K562 (cell line): ENCODE measurements at regions not wholly inside any gene's neighbourhood (a gene's known extent, or its start where the extent isn't known, plus 50 kb on each side); places are given as distances from the start of the nearest gene placed in this dataset.

Experiments
- ASH1L ChIP-seq: fragments of 450-650 bp; IDR thresholded peaks from 2 replicates; pipeline ENCODE4 v1.6.1; 2018; ENCODE audit warnings: borderline replicate concordance, mild to moderate bottlenecking, low read depth; ENCODE audit not compliant: partially characterized antibody
- CBX3 ChIP-seq, 2 experiments: IDR thresholded peaks; 1 replicate in 1 of 2; 2 replicates in 1 of 2; pipeline ENCODE4 v1.6.1; 2012; ENCODE audit warnings: inconsistent platforms in 2 of 2, low read length in 2 of 2, borderline replicate concordance in 1 of 2, control low read depth in 1 of 2
- CTCF ChIP-seq, 3 experiments: IDR thresholded peaks in 2 of 3; conservative IDR thresholded peaks in 1 of 3; 2 replicates each; pipeline ENCODE4 v1.5.1; 2011 to 2012; ENCODE audit warnings: low read length in 3 of 3, mild to moderate bottlenecking in 3 of 3, control low read depth in 2 of 3, improper control_type of control experiment in 1 of 3, inconsistent platforms in 1 of 3, low read depth in 1 of 3, mixed read lengths in 1 of 3, moderate library complexity in 1 of 3; ENCODE audit not compliant: insufficient read depth in 2 of 3
- ELF4 ChIP-seq: fragments of 450-650 bp; formaldehyde crosslinking; IDR thresholded peaks from 2 replicates; pipeline ENCODE4 v1.4.0; 2022; ENCODE audit warnings: missing genetic modification characterization
- FOXP1 ChIP-seq: sonication (generic); formaldehyde crosslinking; IDR thresholded peaks from 2 replicates; pipeline ENCODE4 v1.8.0; 2022; ENCODE audit warnings: mild to moderate bottlenecking, missing genetic modification reagents
- GABPB2 ChIP-seq: fragments of 250-450 bp; sonication (Bioruptor Pico); conservative IDR thresholded peaks from 2 replicates; pipeline ENCODE4 v1.5.1; 2021; ENCODE audit warnings: mild to moderate bottlenecking
- JUN ChIP-seq, 2 experiments: sonication (generic) in 1 of 2; formaldehyde crosslinking in 1 of 2; IDR thresholded peaks; 2 replicates each; pipeline versions ENCODE4 v1.6.1 to v1.8.0; 2012 to 2022; ENCODE audit warnings: borderline replicate concordance in 2 of 2, mild to moderate bottlenecking in 2 of 2, improper control_type of control experiment in 1 of 2, low read depth in 1 of 2, low read length in 1 of 2, missing genetic modification reagents in 1 of 2
- MED1 ChIP-seq: sonication (generic); formaldehyde crosslinking; IDR thresholded peaks from 2 replicates; pipeline ENCODE4 v1.8.1; 2023; ENCODE audit warnings: missing genetic modification reagents, borderline replicate concordance
- NCOA4 ChIP-seq: fragments of 450-650 bp; IDR thresholded peaks from 2 replicates; pipeline ENCODE4 v1.6.1; 2018; ENCODE audit warnings: mild to moderate bottlenecking; ENCODE audit not compliant: partially characterized antibody
- NELFE ChIP-seq: IDR thresholded peaks from 2 replicates; pipeline ENCODE4 v1.6.1; 2011; ENCODE audit warnings: mild to moderate bottlenecking; ENCODE audit not compliant: insufficient read depth, insufficient read length
- PKNOX1 ChIP-seq: fragments of 450-650 bp; IDR thresholded peaks from 2 replicates; pipeline ENCODE4 v1.6.1; 2016
- POLR2AphosphoS5 ChIP-seq: IDR thresholded peaks from 2 replicates; pipeline ENCODE4 v1.6.1; 2011; ENCODE audit warnings: mild to moderate bottlenecking, low read depth, low read length, moderate library complexity; ENCODE audit not compliant: control insufficient read depth, insufficient read depth
- RBBP5 ChIP-seq: fragments of 200-600 bp; sonication (generic); IDR thresholded peaks from 2 replicates; pipeline ENCODE4 v1.6.1; 2012; ENCODE audit warnings: borderline replicate concordance, mild to moderate bottlenecking, low read length, control low read depth, inconsistent platforms; ENCODE audit not compliant: insufficient read depth, poor library complexity, severe bottlenecking
- RHOXF2B ChIP-seq: fragments of 250-450 bp; sonication (Bioruptor Pico); conservative IDR thresholded peaks from 2 replicates; pipeline ENCODE4 v1.5.1; 2021
- RREB1 ChIP-seq: fragments of 250-450 bp; sonication (Bioruptor Pico); IDR thresholded peaks from 2 replicates; pipeline ENCODE4 v1.4.0; 2020
- VEZF1 ChIP-seq: fragments of 200-800 bp; sonication (Bioruptor generic); IDR thresholded peaks from 2 replicates; pipeline ENCODE4 v1.6.1; 2017; ENCODE audit warnings: missing genetic modification characterization, missing compliant biosample characterization
- ZC3H8 ChIP-seq: fragments of 450-650 bp; IDR thresholded peaks from 2 replicates; pipeline ENCODE4 v1.6.1; 2017

DNA sequence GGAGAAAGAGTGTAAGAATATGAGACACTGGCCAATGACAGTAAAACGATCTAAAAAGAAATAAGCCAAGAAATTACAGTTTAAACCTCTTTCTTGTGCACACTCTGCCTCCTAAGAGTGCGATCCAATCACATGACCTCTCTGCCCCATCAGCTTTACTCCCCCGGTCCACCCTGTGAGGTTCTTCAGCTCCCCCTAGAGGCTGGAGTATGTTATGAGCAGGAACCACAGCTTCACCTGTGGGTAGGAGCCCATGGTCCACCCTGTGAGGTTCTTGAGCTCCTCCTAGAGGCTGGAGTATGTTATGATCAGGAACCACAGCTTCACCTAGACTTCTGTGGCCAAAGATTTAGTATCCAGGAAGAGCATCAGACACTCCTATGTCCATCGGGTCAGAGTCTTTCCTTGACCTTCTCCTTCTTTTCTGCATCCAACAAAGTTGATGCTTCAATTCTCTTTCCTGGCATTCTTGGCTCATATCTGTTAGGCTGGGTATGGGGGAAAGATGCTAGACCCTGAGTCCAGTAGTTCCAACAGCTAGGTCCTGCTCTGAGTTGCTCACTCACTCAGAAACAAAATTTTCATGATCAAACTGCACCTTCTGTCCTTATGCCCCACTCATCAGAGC, 164.0 kb downstream of the MINAR1 start (continued):
- TF ChIP-seq POLR2AphosphoS5 (no peak), ZC3H8 (no peak), MED1 (no peak), NCOA4 (no peak), GABPB2 (no peak), CTCF (IDR thresholded peaks at IDR 0.05 in 2 of 3, conservative IDR thresholded peaks at IDR 0.05 in 1 of 3; ENCODE audit: insufficient read depth in 2 of 3, low read depth in 1 of 3, low read length in 3 of 3) (peak; percentile 99 to 100 (median 100)), RHOXF2B (CRISPR knock-in tag) (no peak), FOXP1 (no peak), VEZF1 (peak; percentile 46; the same call in 1 of the 2 replicates), JUN (IDR thresholded peaks at IDR 0.05; ENCODE audit: borderline replicate concordance, low read depth, low read length) (0 out of 2 replicates have a peak, but pooled peaks have one; percentile 23), JUN (CRISPR knock-in tag; IDR thresholded peaks at IDR 0.05; ENCODE audit: borderline replicate concordance) (no peak), PKNOX1 (no peak), RBBP5 (no peak), ELF4 (CRISPR knock-in tag) (no peak), NELFE (no peak), CBX3 (IDR thresholded peaks at IDR 0.05; ENCODE audit: borderline replicate concordance in 1 of 2, low read length in 2 of 2) (peak in 1 of 2 experiments; percentile 42; a peak in 1 of 3 replicates), RREB1 (CRISPR knock-in tag) (no peak), ASH1L (no peak)
